HG03378 (cell line): ENCODE measurements at regions not wholly inside any gene's neighbourhood (a gene's known extent, or its start where the extent isn't known, plus 50 kb on each side); places are given as distances from the start of the nearest gene placed in this dataset.

Experiments
- ATAC-seq: cut with Tn5 transposase; IDR thresholded peaks from one replicate; pipeline ENCODE4 v1.9.1; 2021; ENCODE audit warnings: mild to moderate bottlenecking, moderate library complexity; ENCODE audit not compliant: unreplicated experiment

- ATAC-seq = no peak
Observed at GRCh38 chr6:104575536-104575935, 284.2 kb downstream of the HACE1 start.

GRCh38 chr6:104574135-104574750 lies 285.5 kb downstream of the HACE1 start:
- ATAC-seq = no peak

GRCh38 chr6:104573350-104573749 lies 286.4 kb downstream of the HACE1 start:
- ATAC-seq = no peak

GRCh38 chr6:104572901-104573300 lies 286.8 kb downstream of the HACE1 start:
- no peak for ATAC-seq

- ATAC-seq = no peak
Observed at GRCh38 chr6:104566411-104566810, 293.3 kb downstream of the HACE1 start.

- ATAC-seq = no peak
Observed at GRCh38 chr6:104563306-104563705, 296.4 kb downstream of the HACE1 start.

GRCh38 chr6:104559435-104560202 lies 300.1 kb downstream of the HACE1 start:
- no peak for ATAC-seq

- ATAC-seq = no peak
Observed at GRCh38 chr6:104558746-104559145, 301.0 kb downstream of the HACE1 start.

GRCh38 chr6:104548297-104548696 lies 311.4 kb downstream of the HACE1 start:
- no peak for ATAC-seq

- no peak for ATAC-seq
Observed at GRCh38 chr6:104541411-104541810, 318.3 kb downstream of the HACE1 start.

- ATAC-seq = no peak
Observed at GRCh38 chr6:104540743-104541142, 319.0 kb downstream of the HACE1 start.

- no peak for ATAC-seq
Observed at GRCh38 chr6:104539173-104539572, 320.5 kb downstream of the HACE1 start.

GRCh38 chr6:104537872-104538271 lies 321.8 kb downstream of the HACE1 start:
- ATAC-seq = no peak

GRCh38 chr6:104537180-104537579 lies 322.5 kb downstream of the HACE1 start:
- ATAC-seq = no peak

- ATAC-seq = no peak
Observed at GRCh38 chr6:104532462-104532861, 327.3 kb downstream of the HACE1 start.

GRCh38 chr6:104531646-104532045 lies 328.1 kb downstream of the HACE1 start:
- no peak for ATAC-seq

- no peak for ATAC-seq
Observed at GRCh38 chr6:104527761-104528415, 331.8 kb downstream of the HACE1 start.

GRCh38 chr6:104527311-104527710 lies 332.4 kb downstream of the HACE1 start:
- no peak for ATAC-seq

GRCh38 chr6:104526376-104526775 lies 333.3 kb downstream of the HACE1 start:
- ATAC-seq = no peak

- peak; percentile 99 for ATAC-seq
Observed at GRCh38 chr6:104525677-104526322, 333.9 kb downstream of the HACE1 start.

- ATAC-seq = no peak
Observed at GRCh38 chr6:104522533-104522932, 337.2 kb downstream of the HACE1 start.

- ATAC-seq = no peak
Observed at GRCh38 chr6:104521176-104521575, 338.5 kb downstream of the HACE1 start.
